ENCODE measurements at regions not wholly inside any gene's neighbourhood (a gene's known extent, or its start where the extent isn't known, plus 50 kb on each side); places are given as distances from the start of the nearest gene placed in this dataset.
"Not testable (repeated sequence)": the region's sequence is repeated elsewhere in the genome, so short reads cannot be mapped to it uniquely, and the experiment has no call there.

GRCh38 chr12:87596636-87597035 is 432.6 kb downstream of the C12orf50 start:
- Histone ChIP-seq H3K27me3 (ENCODE audit: insufficient read depth, low read length) (no peaks in the 10 kb centered on the region), H3F3A (ENCODE audit: insufficient read depth, low read length) (no peaks in the 10 kb centered on the region), H2AFZ (ENCODE audit: low read length) (no peak overlapping the region), H3K9me2 (ENCODE audit: low read depth, low read length) (no peaks in the 10 kb centered on the region), H3K4me2 (ENCODE audit: low read length) (no peak overlapping the region), H3K4me3 (ENCODE audit: low read depth, low read length, poor library complexity, severe bottlenecking) (no peak overlapping the region), H3K9me3 (ENCODE audit: low read length) (no peaks in the 10 kb centered on the region), H3K4me1 (ENCODE audit: insufficient read depth, low read length, severe bottlenecking) (no peaks in the 10 kb centered on the region), H3K9ac (ENCODE audit: low read length) (no peak overlapping the region), H3K79me2 (ENCODE audit: insufficient read depth, low read length) (no peaks in the 10 kb centered on the region), H4K20me1 (ENCODE audit: insufficient read depth, low read length) (no peaks in the 10 kb centered on the region), H3K27ac (ENCODE audit: low read depth, low read length, poor library complexity, severe bottlenecking) (no peak overlapping the region), H3K36me3 (ENCODE audit: insufficient read depth, low read length) (no peaks in the 10 kb centered on the region)
- TF ChIP-seq CTCF (IDR thresholded peaks at IDR 0.05; ENCODE audit: low read length) (no peak), EZH2 (IDR thresholded peaks at IDR 0.05; ENCODE audit: borderline replicate concordance, low read length) (no peak)

- no peak overlapping the region for H3K27ac ChIP-seq (ENCODE audit: low read depth, low read length, poor library complexity, severe bottlenecking)
- no peaks in the 10 kb centered on the region for H4K20me1 ChIP-seq (ENCODE audit: insufficient read depth, low read length)
- no peak overlapping the region for H3K4me3 ChIP-seq (ENCODE audit: low read depth, low read length, poor library complexity, severe bottlenecking)
- no peak overlapping the region for H2AFZ ChIP-seq (ENCODE audit: low read length)
- H3K4me2 ChIP-seq (ENCODE audit: low read length) = no peak overlapping the region
- H3K36me3 ChIP-seq (ENCODE audit: insufficient read depth, low read length) = no peaks in the 10 kb centered on the region
- no peaks in the 10 kb centered on the region for H3K79me2 ChIP-seq (ENCODE audit: insufficient read depth, low read length)
- H3K27me3 ChIP-seq (ENCODE audit: insufficient read depth, low read length) = no peaks in the 10 kb centered on the region
- no peaks in the 10 kb centered on the region for H3F3A ChIP-seq (ENCODE audit: insufficient read depth, low read length)
- no peaks in the 10 kb centered on the region for H3K4me1 ChIP-seq (ENCODE audit: insufficient read depth, low read length, severe bottlenecking)
- TF ChIP-seq CTCF (IDR thresholded peaks at IDR 0.05; ENCODE audit: low read length) = no peak
- TF ChIP-seq EZH2 (IDR thresholded peaks at IDR 0.05; ENCODE audit: borderline replicate concordance, low read length) = no peak
- H3K9me3 ChIP-seq (ENCODE audit: low read length) = no peaks in the 10 kb centered on the region
- H3K9me2 ChIP-seq (ENCODE audit: low read depth, low read length) = no peaks in the 10 kb centered on the region
- no peak overlapping the region for H3K9ac ChIP-seq (ENCODE audit: low read length)
Observed at GRCh38 chr12:87596134-87596533, 433.1 kb downstream of the C12orf50 start.

- no peaks in the 10 kb centered on the region for H3K27me3 ChIP-seq (ENCODE audit: insufficient read depth, low read length)
- TF ChIP-seq EZH2 (IDR thresholded peaks at IDR 0.05; ENCODE audit: borderline replicate concordance, low read length) (no peak), CTCF (IDR thresholded peaks at IDR 0.05; ENCODE audit: low read length) (no peak)
- no peak overlapping the region for H2AFZ ChIP-seq (ENCODE audit: low read length)
- H3K9me2 ChIP-seq (ENCODE audit: low read depth, low read length) = no peaks in the 10 kb centered on the region
- H3K4me2 ChIP-seq (ENCODE audit: low read length) = no peak overlapping the region
- no peak overlapping the region for H3K4me3 ChIP-seq (ENCODE audit: low read depth, low read length, poor library complexity, severe bottlenecking)
- no peaks in the 10 kb centered on the region for H3K36me3 ChIP-seq (ENCODE audit: insufficient read depth, low read length)
- H3K79me2 ChIP-seq (ENCODE audit: insufficient read depth, low read length) = no peaks in the 10 kb centered on the region
- no peaks in the 10 kb centered on the region for H3F3A ChIP-seq (ENCODE audit: insufficient read depth, low read length)
- no peaks in the 10 kb centered on the region for H3K9me3 ChIP-seq (ENCODE audit: low read length)
- H3K4me1 ChIP-seq (ENCODE audit: insufficient read depth, low read length, severe bottlenecking) = no peaks in the 10 kb centered on the region
- no peaks in the 10 kb centered on the region for H4K20me1 ChIP-seq (ENCODE audit: insufficient read depth, low read length)
- H3K9ac ChIP-seq (ENCODE audit: low read length) = no peak overlapping the region
- no peak overlapping the region for H3K27ac ChIP-seq (ENCODE audit: low read depth, low read length, poor library complexity, severe bottlenecking)
Observed at GRCh38 chr12:87585882-87586557, 443.2 kb downstream of the C12orf50 start.

GRCh38 chr12:87579091-87579490 is 450.1 kb downstream of the C12orf50 start:
- not testable (repeated sequence) for H3K9me3 ChIP-seq (ENCODE audit: low read length); H3K36me3 ChIP-seq (ENCODE audit: insufficient read depth, low read length); H3K4me3 ChIP-seq (ENCODE audit: low read depth, low read length, poor library complexity, severe bottlenecking); H3F3A ChIP-seq (ENCODE audit: insufficient read depth, low read length); H3K27ac ChIP-seq (ENCODE audit: low read depth, low read length, poor library complexity, severe bottlenecking); H3K9me2 ChIP-seq (ENCODE audit: low read depth, low read length); H3K9ac ChIP-seq (ENCODE audit: low read length); H3K4me1 ChIP-seq (ENCODE audit: insufficient read depth, low read length, severe bottlenecking); H4K20me1 ChIP-seq (ENCODE audit: insufficient read depth, low read length); H3K4me2 ChIP-seq (ENCODE audit: low read length); H2AFZ ChIP-seq (ENCODE audit: low read length); H3K79me2 ChIP-seq (ENCODE audit: insufficient read depth, low read length); H3K27me3 ChIP-seq (ENCODE audit: insufficient read depth, low read length)

All from OCI-LY1 (cell line).